Prostate gland (tissue), 2 donors: ENCODE measurements at regions not wholly inside any gene's neighbourhood (a gene's known extent, or its start where the extent isn't known, plus 50 kb on each side); places are given as distances from the start of the nearest gene placed in this dataset.

Experiments used
- DNase-seq: peaks from one replicate; pipeline ENCODE4 v3.0.0-alpha.2; 2019; ENCODE audit warnings: low spot score
- H3K27ac ChIP-seq, 2 donors: fragments of 200-600 bp; sonication (generic); 2 replicates each; pipeline ENCODE4 v1.5.1; 2017 to 2019
- H3K27me3 ChIP-seq: fragments of 200-600 bp; sonication (generic); replicated peaks from 2 replicates; pipeline ENCODE4 v1.5.1; 2019; ENCODE audit not compliant: insufficient read depth
- H3K36me3 ChIP-seq, 2 donors: fragments of 200-600 bp; sonication (generic); 1 replicate in 1 of 2; 2 replicates in 1 of 2; pipeline versions ENCODE4 v1.5.1 to v1.8.1; 2017 to 2019
- H3K4me1 ChIP-seq: fragments of 200-600 bp; sonication (generic); replicated peaks from 2 replicates; pipeline ENCODE4 v1.5.1; 2019
- H3K4me3 ChIP-seq, 2 donors: fragments of 200-600 bp; sonication (generic); 2 replicates each; pipeline ENCODE4 v1.5.1; 2017 to 2019
- H3K9me3 ChIP-seq: fragments of 200-600 bp; sonication (generic); 2 replicates; pipeline ENCODE4 v1.5.1; 2017
- CTCF ChIP-seq, 4 experiments: fragments of 200-600 bp in 2 of 4; fragments of 450-650 bp in 2 of 4; sonication (generic) in 2 of 4; IDR thresholded peaks; 1 replicate in 3 of 4; 2 replicates in 1 of 4; pipeline ENCODE4 v1.5.1; 2016 to 2019; ENCODE audit warnings: antibody characterized with exemption in 4 of 4, mild to moderate bottlenecking in 2 of 4, moderate library complexity in 2 of 4
- POLR2A ChIP-seq: fragments of 450-650 bp; IDR thresholded peaks from one replicate; pipeline ENCODE4 v1.6.1; 2016; ENCODE audit warnings: antibody characterized with exemption, mild to moderate bottlenecking
- POLR2AphosphoS5 ChIP-seq: sonication (generic); formaldehyde crosslinking; IDR thresholded peaks from one replicate; pipeline ENCODE4 v1.6.1; 2017; ENCODE audit warnings: antibody characterized with exemption
- WGBS: methylation state at CpG from one replicate; pipeline ENCODE4 v1.1.5; 2018; 5-methylcytosine and 5-hydroxymethylcytosine counted together
- intact Hi-C: fragments of 100-400 bp; cut with DNase I; formaldehyde crosslinking; loops from one replicate; pipeline ENCODE4 v1.14.2; 2022

GRCh38 chr18:73261243-73261642 is 393.5 kb upstream of the NETO1 start:
- no peaks in the 10 kb centered on the region for H3K36me3 ChIP-seq
- intact Hi-C loops: no loop called here
- no peaks in the 10 kb centered on the region for H3K27me3 ChIP-seq
- TF ChIP-seq POLR2AphosphoS5 (no peak), POLR2A (no peak), CTCF (IDR thresholded peaks at IDR 0.05) (no peak)
- H3K27ac ChIP-seq: no peak overlapping the region
- 76% methylated on average over 4 of the region's 4 CpGs for WGBS
- H3K4me1 ChIP-seq: no peaks in the 10 kb centered on the region
- no peaks in the 10 kb centered on the region for H3K9me3 ChIP-seq
- no peak overlapping the region for H3K4me3 ChIP-seq
- DNase-seq: no peak

- H3K4me3 ChIP-seq: no peak overlapping the region
- WGBS: 92% methylated on average over 12 of the region's 12 CpGs
- TF ChIP-seq CTCF (IDR thresholded peaks at IDR 0.05) (no peak), POLR2AphosphoS5 (no peak), POLR2A (no peak)
- no peaks in the 10 kb centered on the region for H3K9me3 ChIP-seq
- intact Hi-C loops: no loop called here
- no peaks in the 10 kb centered on the region for H3K27me3 ChIP-seq
- no peak overlapping the region for H3K27ac ChIP-seq
- H3K4me1 ChIP-seq: no peaks in the 10 kb centered on the region
- no peak for DNase-seq
- no peaks in the 10 kb centered on the region for H3K36me3 ChIP-seq
Measured at GRCh38 chr18:73258375-73259087, 390.7 kb upstream of the NETO1 start.

GRCh38 chr18:73254564-73254963 is 386.8 kb upstream of the NETO1 start:
- no peaks in the 10 kb centered on the region for H3K36me3 ChIP-seq
- H3K4me1 ChIP-seq: no peaks in the 10 kb centered on the region
- no peak for TF ChIP-seq CTCF (IDR thresholded peaks at IDR 0.05)
- no peak for TF ChIP-seq POLR2A
- TF ChIP-seq POLR2AphosphoS5: no peak
- DNase-seq: no peak
- WGBS: 78% methylated on average over 5 of the region's 5 CpGs
- H3K9me3 ChIP-seq: no peaks in the 10 kb centered on the region
- no peaks in the 10 kb centered on the region for H3K27me3 ChIP-seq
- intact Hi-C loops: no loop called here
- no peak overlapping the region for H3K4me3 ChIP-seq
- no peak overlapping the region for H3K27ac ChIP-seq

- intact Hi-C loops: no loop called here
- Histone ChIP-seq H3K36me3 (no peaks in the 10 kb centered on the region), H3K27ac (no peak overlapping the region), H3K27me3 (no peaks in the 10 kb centered on the region), H3K4me1 (no peaks in the 10 kb centered on the region), H3K9me3 (no peaks in the 10 kb centered on the region), H3K4me3 (no peak overlapping the region)
- WGBS: 71% methylated on average over 7 of the region's 7 CpGs
- DNase-seq: no peak
- TF ChIP-seq POLR2A (no peak), CTCF (IDR thresholded peaks at IDR 0.05) (no peak), POLR2AphosphoS5 (no peak)
Measured at GRCh38 chr18:73249030-73249429, 381.2 kb upstream of the NETO1 start.

GRCh38 chr18:73246763-73247162 is 379.0 kb upstream of the NETO1 start:
- no peaks in the 10 kb centered on the region for H3K36me3 ChIP-seq
- intact Hi-C loops: no loop called here
- no peak overlapping the region for H3K4me3 ChIP-seq
- TF ChIP-seq POLR2AphosphoS5 (no peak), CTCF (IDR thresholded peaks at IDR 0.05) (no peak), POLR2A (no peak)
- H3K27ac ChIP-seq: no peak overlapping the region
- WGBS: 94% methylated on average over 5 of the region's 5 CpGs
- H3K4me1 ChIP-seq: no peaks in the 10 kb centered on the region
- no peaks in the 10 kb centered on the region for H3K27me3 ChIP-seq
- H3K9me3 ChIP-seq: no peaks in the 10 kb centered on the region
- DNase-seq: no peak
